DOHH2 (cell line): ENCODE measurements at regions not wholly inside any gene's neighbourhood (a gene's known extent, or its start where the extent isn't known, plus 50 kb on each side); places are given as distances from the start of the nearest gene placed in this dataset.

ENCODE experiments used
- CTCF ChIP-seq: fragments of 200-600 bp; sonication (generic); IDR thresholded peaks from one replicate; pipeline ENCODE4 v1.5.1; 2014; ENCODE audit warnings: antibody characterized with exemption, mild to moderate bottlenecking, low read depth, low read length; ENCODE audit not compliant: poor library complexity, severe bottlenecking
- EZH2phosphoT487 ChIP-seq: fragments of 200-600 bp; sonication (generic); IDR thresholded peaks from 2 replicates; pipeline ENCODE4 v1.6.1; 2017; ENCODE audit warnings: borderline replicate concordance, mild to moderate bottlenecking, antibody characterized with exemption, low read length, moderate library complexity, mixed read lengths

- TF ChIP-seq CTCF (peak; percentile 45), EZH2phosphoT487 (no peak)
Measured at GRCh38 chr4:32417113-32417704, 1697.0 kb downstream of the PCDH7 start.
